Esophagus muscularis mucosa (tissue), 3 donors: ENCODE measurements at regions not wholly inside any gene's neighbourhood (a gene's known extent, or its start where the extent isn't known, plus 50 kb on each side); places are given as distances from the start of the nearest gene placed in this dataset.

ENCODE experiments used
- POLR2A ChIP-seq: fragments of 450-650 bp; IDR thresholded peaks from one replicate; pipeline ENCODE4 v1.6.1; 2017; ENCODE audit warnings: antibody characterized with exemption, moderate library complexity, mild to moderate bottlenecking, low read depth
- TF ChIP-seq, protein P1 (sequence below), 3 experiments: fragments of 200-600 bp in 2 of 3; fragments of 450-650 bp in 1 of 3; sonication (generic) in 2 of 3; IDR thresholded peaks; one replicate each; pipeline ENCODE4 v1.5.1; 2017 to 2019; ENCODE audit warnings: antibody characterized with exemption in 3 of 3, mild to moderate bottlenecking in 2 of 3, moderate library complexity in 1 of 3

- TF ChIP-seq, protein P1, sequence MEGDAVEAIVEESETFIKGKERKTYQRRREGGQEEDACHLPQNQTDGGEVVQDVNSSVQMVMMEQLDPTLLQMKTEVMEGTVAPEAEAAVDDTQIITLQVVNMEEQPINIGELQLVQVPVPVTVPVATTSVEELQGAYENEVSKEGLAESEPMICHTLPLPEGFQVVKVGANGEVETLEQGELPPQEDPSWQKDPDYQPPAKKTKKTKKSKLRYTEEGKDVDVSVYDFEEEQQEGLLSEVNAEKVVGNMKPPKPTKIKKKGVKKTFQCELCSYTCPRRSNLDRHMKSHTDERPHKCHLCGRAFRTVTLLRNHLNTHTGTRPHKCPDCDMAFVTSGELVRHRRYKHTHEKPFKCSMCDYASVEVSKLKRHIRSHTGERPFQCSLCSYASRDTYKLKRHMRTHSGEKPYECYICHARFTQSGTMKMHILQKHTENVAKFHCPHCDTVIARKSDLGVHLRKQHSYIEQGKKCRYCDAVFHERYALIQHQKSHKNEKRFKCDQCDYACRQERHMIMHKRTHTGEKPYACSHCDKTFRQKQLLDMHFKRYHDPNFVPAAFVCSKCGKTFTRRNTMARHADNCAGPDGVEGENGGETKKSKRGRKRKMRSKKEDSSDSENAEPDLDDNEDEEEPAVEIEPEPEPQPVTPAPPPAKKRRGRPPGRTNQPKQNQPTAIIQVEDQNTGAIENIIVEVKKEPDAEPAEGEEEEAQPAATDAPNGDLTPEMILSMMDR (IDR thresholded peaks at IDR 0.05) = no peak
- TF ChIP-seq POLR2A = no peak
Measured at GRCh38 chr2:120979921-120980320, 244.3 kb downstream of the GLI2 start.
